Panc1 (cell line): ENCODE measurements at regions not wholly inside any gene's neighbourhood (a gene's known extent, or its start where the extent isn't known, plus 50 kb on each side); places are given as distances from the start of the nearest gene placed in this dataset.

ENCODE experiments used
- CTCF ChIP-seq: fragments of 450-650 bp; IDR thresholded peaks from 2 replicates; pipeline ENCODE4 v1.5.1; 2017; ENCODE audit warnings: mild to moderate bottlenecking
- POLR2AphosphoS5 ChIP-seq: IDR thresholded peaks from 2 replicates; pipeline ENCODE4 v1.6.1; 2012; ENCODE audit warnings: mild to moderate bottlenecking, low read depth, low read length, moderate library complexity
- REST ChIP-seq, 2 experiments: IDR thresholded peaks; 2 replicates each; pipeline ENCODE4 v1.6.1; 2011 to 2012; ENCODE audit warnings: low read depth in 2 of 2, control low read depth in 1 of 2, low read length in 1 of 2, mild to moderate bottlenecking in 1 of 2, moderate library complexity in 1 of 2; ENCODE audit not compliant: insufficient read depth in 1 of 2

GRCh38 chr2:51387235-51387634 is 355.3 kb upstream of the NRXN1 start:
- TF ChIP-seq CTCF (no peak), POLR2AphosphoS5 (no peak), REST (IDR thresholded peaks at IDR 0.05; ENCODE audit: insufficient read depth in 1 of 2, low read depth in 2 of 2, low read length in 1 of 2) (no peak)
